GM18870 (cell line): ENCODE measurements at regions not wholly inside any gene's neighbourhood (a gene's known extent, or its start where the extent isn't known, plus 50 kb on each side); places are given as distances from the start of the nearest gene placed in this dataset.

Experiments used
- ATAC-seq: cut with Tn5 transposase; IDR thresholded peaks from one replicate; pipeline ENCODE4 v1.9.1; 2021; ENCODE audit warnings: moderate library complexity; ENCODE audit not compliant: unreplicated experiment

DNA sequence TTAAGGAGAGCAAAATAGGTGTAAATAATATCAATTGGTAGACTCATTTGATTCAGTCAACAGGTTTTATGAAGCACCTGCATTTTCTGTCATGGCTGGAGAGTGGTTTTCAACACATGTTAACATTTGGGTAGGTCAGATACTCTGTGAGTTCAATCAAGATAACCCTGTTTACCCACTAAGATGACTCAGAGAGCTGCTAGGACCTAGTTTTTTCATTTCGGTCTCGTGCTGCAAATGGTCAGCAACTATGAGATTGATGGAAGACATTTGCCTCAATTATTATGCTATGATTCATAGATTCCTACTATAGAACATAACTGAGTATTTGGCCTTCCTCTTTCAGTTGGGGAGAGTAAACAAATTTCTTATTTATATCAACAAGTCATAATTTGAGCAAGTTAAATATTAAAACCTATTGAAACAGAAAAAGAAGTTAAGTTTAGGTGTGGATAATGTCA, 391.4 kb upstream of the CITED2 start:
- no peak for ATAC-seq

DNA sequence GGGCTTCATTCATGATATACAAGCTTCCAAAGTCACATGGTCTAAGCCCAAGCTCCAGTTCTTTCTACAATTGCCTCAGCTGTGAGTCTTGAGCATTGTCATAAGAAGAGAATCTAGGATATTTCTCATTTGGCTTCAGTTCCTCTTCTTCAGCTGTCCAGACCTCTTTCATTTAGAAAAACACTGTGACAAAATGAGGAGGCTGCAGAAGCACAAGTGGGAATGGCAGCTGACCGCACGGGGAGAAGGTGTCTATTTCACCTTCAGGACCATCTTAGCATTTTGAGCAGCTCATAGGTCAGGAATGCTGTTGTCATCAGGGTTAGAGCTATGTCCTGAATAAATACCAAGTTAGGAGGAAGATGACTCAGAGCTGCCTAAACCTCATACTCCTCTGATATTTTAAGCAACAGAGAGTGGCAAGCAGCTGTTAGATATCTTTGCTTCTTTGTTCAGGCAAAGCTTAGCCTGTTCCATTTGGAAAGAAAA, 390.1 kb upstream of the CITED2 start:
- peak; percentile 89 for ATAC-seq

DNA sequence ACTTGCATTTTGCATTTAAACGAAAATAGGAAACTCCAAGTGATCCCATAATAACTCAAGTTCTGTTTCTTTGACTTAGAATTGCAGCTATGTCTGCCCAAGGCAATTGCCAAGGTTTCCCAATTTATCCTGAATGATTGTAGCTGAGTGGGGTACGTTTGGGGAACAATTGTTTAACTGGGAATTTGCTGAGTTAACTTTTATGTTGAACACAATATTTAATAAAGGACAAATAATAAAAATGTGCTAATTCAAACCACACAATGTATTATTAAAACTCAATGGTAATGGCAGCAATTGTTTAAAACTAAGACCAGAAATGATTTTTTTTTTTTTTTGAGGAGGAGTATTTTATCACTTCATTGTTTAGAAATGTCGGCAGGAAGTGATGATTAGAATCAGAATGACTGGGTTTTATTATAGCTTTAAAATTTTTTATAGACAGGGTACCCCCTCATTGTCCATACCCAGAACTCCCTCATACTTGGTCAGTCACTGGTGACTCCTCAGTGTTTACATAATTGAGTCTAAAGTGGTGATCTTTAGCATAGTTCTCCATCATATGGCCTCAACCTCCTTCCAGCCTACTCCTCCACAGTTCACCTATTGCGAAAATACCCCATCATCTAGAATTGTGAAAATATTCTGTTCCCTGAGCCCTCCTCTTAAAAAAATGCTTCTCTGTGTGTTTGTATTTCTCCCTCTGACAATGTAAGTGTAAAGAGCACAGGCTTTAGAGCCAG, 389.2 kb upstream of the CITED2 start:
- no peak for ATAC-seq

DNA sequence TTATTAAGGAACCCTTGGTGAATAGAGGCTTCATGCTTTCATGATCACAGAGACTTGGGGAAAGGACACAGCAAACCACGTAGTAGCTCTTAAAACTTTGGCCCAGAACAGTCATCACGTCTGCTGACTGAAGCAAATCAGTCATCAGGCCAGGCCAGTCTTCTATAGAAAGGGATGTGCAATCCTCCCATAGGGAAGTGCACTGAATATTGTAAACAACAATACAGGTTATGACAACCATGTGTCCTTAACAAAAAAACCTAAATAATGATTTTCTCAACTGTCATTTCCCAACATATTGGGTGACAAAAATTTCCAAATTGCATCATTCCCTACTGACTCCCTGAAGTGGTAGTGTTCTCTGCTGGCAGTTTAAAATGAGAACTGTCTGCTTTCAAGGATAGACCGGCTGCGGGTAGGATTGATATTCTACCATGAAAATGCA, 388.2 kb upstream of the CITED2 start:
- no peak for ATAC-seq

DNA sequence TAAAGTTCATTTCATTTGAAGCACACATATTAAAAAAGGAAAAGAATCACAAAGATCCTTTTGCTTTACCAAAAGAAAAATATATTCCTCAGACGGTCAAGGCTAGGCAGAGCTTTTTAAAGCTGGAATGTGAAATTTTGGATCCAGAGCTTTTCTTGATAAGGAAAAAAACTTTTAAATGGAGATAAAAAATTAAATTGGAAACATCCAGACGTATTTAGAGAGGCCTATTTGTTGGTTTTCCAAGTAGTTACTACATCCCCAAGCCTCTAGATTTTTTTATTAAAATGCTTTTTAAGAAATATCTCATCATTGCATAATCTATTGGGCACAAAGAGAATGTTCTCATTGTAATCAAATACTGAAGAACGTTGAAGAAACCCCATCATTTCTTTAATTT, 385.7 kb upstream of the CITED2 start:
- no peak for ATAC-seq

DNA sequence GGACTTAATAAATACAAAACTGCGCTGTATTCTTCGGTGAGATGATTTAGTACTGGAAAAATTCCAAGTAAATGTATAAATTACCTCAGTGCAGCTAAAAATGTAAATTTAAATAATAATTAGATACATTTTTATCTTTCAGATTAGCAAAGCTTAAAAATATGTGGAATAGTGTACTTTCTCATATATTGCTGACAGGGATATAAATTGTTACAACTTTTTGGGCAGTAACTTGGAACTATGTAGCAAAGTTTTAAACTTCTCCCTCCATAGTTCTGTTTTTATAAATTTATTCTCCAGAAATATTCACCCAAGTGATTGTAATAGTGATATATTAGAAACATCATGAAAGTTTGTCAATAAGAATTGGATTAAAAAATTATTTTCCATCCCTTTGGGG, 384.6 kb upstream of the CITED2 start:
- no peak for ATAC-seq

DNA sequence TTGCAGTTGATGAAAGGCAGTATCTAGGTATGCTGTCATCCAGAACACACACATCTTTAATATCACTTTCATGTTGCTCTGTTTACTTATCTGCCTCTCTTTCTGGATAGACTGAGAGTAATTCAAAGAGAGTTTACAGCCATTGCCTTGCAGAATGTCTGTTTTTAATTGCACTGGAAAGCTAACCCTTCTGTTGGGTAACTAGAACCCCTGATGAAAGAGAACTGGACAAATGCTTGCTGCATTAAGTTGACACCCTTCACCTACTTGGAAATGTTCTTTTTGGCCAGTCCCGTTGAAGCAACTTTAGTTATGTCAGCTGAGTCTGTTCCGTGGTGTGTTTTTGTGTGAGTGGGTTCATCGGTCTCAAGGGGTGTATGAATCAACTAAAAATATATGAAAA, 383.8 kb upstream of the CITED2 start:
- ATAC-seq = no peak

DNA sequence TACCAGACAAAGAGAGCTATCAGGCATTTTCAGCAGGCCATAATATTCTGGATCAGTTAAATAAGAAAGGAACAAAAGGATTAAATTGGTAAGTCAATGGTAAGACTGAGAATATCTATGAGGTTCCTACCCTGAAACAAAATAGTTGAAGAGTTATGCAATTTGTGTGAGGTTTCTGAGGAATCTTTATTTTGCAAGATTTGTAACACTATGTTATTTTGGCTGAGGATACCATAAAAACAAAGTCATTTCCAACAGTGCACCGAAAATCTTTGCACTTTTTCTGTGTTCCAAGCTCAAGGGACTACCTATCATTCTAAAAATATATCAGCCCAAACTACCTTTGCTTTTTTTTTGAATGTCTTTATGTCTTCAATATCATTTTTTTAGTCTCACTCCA, 383.3 kb upstream of the CITED2 start:
- ATAC-seq = no peak

DNA sequence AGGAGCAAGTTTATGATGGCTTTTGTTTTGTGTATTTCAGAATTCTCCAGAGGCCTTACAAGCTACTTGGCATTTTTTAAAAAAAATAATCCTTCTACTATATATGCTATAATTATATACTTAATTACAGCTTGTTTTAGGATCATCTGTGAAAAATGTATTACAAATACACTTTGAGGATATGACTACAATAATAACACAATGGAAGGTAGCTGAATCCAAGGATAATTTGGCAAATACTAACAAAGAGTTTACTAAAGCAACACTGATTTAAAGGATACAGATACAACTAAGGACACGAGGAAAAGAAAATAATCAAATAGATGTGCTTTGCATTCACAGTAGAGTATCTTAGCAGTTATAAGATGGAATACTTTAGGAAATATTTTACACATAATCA, 381.9 kb upstream of the CITED2 start:
- no peak for ATAC-seq

DNA sequence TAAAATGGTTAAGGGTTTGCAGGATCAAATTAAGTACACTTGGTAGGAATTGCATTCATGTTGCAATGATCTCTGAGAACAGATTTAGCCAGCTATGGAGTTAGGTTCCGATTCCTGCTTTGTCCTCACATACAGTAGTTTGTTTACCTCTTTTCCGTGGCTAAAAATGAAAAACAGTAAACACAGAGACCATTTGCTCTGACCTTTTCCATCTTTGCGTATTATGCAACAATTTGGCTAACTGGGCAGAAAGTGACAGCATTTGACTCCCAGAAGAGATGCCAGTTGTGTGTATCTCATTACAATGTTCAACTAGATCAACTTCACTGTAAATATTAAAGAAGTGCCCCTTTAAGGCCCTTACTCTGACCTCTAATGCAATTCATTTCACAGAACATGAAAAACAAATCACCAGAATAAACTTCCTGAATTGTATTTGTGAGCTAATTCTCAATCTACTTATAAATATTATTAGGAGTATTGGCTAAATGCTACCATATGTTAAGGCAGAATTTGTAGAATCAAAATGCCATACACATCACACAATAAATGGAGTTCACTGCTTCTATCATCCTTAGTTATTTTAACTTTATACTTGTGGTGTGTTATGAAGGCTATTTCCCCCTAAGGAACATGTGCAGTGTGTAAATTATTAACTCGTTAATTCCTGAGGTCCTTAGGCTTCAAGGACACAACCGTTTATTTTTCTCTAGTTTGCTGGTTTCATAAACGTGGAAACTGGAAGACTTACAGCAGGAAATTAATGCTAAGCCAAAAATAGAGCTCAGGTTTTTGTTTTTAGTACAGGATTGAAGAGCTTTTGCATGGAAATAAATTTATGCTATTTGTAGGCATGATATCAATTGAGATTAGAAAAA, 380.7 kb upstream of the CITED2 start:
- ATAC-seq = no peak

DNA sequence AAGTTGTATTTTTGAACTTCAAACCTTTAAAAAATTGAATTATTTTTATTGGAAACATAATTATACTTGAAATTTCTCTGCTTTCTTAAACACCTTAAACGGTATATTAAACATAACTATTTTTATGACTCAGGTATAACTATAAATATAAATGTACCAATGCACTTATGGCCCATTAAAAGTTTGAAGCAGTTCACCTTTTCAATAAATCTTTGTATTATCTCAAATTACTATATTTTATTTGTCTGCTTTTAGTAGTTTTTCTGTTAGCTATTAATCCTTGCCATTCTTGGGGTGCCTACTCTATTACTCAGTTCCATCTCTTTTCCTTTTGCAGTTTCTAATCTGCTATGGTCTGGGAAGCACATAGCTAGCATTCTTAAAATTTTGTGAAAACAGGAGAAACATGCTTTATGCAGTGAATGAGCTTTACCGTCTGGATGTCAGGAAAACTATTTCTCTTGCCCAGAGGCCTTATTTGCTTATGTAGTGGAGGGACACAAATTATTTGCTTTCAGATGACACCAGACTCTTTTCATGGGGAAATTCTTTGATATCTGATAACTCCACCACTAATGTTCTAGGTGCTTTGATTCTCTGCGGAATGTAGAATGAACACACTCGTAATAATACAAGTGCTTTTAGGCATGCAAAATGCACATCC, 378.9 kb upstream of the CITED2 start:
- no peak for ATAC-seq

DNA sequence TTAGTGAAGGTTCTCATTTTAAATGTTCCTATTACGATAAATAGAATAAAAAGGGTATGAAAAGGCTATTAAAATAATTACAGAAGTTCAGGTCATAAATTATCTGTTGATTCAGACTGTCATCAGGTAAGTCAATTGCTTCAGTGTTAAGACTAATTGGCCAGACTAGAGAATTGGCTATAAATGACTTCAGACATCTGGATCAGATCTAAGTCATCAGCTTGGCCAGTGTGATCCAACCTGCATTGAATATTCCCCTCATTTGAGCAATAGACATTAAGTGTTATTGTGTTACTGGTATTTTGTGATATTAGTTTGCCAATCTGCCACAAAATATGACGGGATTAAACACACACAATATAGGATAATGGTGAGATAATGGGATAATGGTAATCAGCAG, 377.6 kb upstream of the CITED2 start:
- ATAC-seq = no peak

DNA sequence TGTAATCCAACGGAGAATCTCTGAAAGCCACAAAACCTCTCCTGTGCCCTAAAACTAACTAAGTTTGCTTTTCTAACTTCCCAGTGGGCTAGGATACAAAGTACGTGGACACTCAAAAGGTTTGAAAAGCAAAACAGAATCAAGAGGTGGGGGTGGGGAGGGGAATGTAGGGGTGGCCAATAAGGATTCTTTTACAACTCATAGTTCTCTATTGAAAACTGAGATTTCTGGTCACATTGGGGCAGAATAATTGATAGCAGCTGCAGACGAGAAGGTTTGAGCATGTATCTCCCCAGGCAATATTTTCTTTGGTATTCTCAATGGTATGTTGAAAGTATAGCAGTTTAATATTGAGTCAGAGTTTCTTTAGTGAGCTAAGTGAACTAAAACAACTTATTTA, 376.7 kb upstream of the CITED2 start:
- ATAC-seq = no peak

DNA sequence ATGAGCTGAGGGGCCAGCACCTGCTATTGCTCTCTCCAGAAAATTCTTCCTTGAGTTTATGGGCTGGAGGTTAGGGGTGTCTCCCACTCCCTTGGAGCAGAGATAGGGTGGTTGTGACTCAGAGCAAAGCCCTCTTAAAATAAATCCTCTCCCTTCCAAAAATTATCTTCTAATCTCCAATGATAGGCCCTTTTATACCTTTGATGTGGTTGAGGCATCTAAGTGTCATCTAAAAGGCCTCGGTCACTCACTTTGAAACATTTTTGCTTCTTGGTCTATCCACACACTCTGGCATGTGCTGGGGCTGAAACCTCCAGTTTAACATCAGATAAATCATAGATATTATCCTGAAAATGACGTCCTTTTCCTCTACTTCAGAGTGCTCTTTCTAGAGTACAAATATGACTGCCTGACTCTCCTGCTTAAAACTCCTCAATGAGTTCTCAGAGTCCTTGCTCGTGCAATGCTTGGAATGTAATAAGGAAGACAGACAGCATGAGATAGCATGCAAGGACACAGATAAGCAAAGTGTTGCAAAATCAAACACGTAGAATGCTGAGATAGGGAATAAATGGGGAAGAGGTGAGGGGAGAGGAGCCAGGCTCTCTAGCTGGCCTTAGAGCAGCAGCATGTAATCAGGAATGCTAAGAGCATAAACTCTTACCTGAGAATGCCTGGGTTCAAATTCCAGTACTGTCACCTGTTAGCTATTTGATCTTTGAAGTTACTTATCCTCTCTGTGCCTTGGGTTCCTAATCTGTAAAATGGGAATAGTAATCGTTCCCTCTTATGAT, 374.1 kb upstream of the CITED2 start:
- no peak for ATAC-seq

DNA sequence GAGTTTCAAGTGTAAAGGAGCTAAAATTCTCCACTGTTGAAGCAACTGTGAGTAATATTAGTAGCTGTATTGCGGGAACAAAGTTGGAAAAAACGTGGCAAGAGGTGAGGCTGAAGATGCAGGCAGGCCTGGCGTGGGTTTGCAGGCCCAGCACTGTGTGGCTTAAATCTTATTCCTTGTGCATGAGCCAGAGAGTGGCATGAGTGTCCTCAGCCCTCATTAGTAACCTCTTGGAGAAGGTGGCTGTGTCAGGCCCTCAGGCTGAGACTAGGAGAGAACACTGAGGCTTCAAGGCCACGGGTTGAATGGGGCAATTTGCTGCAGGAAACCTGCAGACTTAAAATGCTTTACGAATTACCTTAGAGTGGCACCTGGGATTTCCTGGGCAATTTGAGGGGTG, 372.7 kb upstream of the CITED2 start:
- ATAC-seq = no peak

DNA sequence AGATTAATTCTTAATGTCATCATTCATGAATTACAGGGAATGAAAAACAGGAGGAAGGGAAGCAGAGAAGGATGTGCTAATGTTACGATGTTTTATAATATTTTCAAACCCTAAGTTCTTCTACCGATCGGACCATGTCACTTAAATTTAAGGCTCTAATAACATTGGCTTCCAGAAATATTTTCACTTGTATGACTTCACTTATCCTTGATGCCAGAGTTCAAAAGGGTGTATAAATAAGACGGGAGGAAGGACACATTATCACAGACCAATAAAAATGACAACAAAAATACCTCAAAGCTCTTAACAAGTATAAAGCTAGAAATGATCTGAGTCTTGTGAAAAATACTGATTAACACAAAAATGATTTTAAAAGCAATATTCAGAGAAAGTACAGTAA, 370.4 kb upstream of the CITED2 start:
- no peak for ATAC-seq

DNA sequence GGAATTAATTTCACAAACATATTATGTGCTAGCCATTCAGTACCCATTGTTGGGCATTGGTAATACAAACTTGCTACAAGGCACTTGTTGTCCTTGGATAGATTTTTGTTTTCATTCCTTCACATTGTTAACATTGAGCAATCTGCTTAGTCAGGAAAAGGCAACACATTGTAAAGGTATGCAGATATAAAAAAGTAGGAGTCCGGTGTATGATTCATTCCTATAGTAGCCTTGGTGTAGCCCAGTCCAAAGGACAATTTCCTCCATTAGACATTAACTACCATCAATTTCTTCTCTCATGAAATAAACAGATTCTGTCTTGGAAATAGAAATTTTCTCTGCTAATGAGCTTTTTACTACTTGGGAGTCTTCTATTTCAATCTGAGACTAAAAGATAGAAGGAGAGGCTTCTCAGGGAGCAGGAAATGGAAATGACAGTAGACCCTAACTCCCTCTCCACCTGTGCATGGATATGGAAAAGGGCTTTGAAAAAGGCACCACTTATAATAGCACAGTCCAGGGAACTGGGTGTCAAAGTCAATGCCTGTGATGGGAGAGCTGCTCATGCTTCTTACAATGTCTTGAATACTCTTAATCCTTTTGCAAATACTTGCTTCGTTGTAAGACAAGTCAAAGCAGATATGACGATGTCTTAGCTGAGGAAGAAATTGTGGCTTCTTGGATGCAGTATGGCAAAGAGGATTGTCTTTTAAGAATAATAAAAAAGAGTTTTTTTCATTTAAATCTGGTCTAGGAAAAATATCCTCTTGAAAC, 369.4 kb upstream of the CITED2 start:
- no peak for ATAC-seq

DNA sequence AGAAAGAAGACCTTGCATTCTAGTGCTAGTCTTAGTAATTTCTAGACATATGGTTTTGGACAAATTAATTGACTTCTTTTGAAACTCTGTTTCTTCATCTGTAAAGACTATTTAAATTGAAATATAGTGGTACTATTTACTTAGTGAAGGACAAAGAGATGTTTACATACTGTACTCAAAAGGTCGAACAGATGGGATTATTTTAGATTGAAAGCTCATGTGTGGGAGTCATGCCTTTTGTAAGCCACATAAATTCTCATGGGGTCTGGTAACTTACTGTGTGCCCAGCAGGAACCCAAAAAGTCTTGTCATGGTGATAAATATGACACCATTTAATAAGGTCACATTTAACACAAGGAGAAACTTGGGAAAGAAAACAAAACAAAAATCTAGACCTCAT, 368.2 kb upstream of the CITED2 start:
- ATAC-seq = no peak

DNA sequence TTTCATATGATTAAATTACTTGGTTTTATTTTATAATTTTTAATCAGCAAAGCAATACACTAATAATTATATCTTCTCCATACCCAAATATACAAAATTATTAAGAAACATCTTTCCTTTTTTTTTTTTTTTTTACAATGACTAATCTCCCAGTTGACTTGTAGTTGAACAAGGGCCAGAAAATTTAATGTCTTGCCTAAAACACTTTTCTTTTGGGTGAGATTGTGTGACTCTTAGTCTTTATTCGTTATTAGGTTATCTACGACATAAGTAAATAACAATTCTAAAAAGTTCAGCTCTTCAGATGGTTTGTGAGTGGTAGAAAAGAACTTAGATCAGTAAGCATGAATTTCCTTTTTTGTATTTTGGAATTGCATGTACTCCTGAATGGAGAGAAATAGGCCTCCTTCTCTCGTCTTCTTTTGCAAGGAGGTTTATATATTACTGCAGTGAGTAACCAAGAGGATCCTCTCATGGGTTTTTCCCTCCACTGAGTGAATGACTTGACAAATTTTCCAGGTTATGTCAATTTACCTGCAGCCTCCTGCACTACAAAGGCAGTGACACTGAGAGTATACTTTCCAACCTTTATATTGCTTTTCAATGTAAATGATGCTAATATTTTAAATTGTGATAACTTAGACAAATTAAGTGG, 364.5 kb upstream of the CITED2 start:
- ATAC-seq = no peak
